HG03159 (cell line): ENCODE measurements at regions not wholly inside any gene's neighbourhood (a gene's known extent, or its start where the extent isn't known, plus 50 kb on each side); places are given as distances from the start of the nearest gene placed in this dataset.
"Not testable (repeated sequence)": the region's sequence is repeated elsewhere in the genome, so short reads cannot be mapped to it uniquely, and the experiment has no call there.

ENCODE experiments used
- ATAC-seq: cut with Tn5 transposase; IDR thresholded peaks from one replicate; pipeline ENCODE4 v1.9.1; 2021; ENCODE audit warnings: mild to moderate bottlenecking, moderate library complexity; ENCODE audit not compliant: unreplicated experiment

GRCh38 chr2:106339609-106340008 lies 128.6 kb downstream of the RGPD3 start:
- ATAC-seq, result no peak

- ATAC-seq, result no peak
Measured at GRCh38 chr2:106339132-106339531, 129.1 kb downstream of the RGPD3 start.

GRCh38 chr2:106338043-106338442 lies 130.2 kb downstream of the RGPD3 start:
- ATAC-seq, result no peak

- ATAC-seq, result no peak
Measured at GRCh38 chr2:106336737-106337136, 131.5 kb downstream of the RGPD3 start.

GRCh38 chr2:106336108-106336507 lies 132.1 kb downstream of the RGPD3 start:
- ATAC-seq, result no peak

GRCh38 chr2:106334802-106335201 lies 133.4 kb downstream of the RGPD3 start:
- ATAC-seq, result no peak

- ATAC-seq, result not testable (repeated sequence)
Measured at GRCh38 chr2:106333253-106333873, 134.8 kb downstream of the RGPD3 start.

- ATAC-seq, result no peak
Measured at GRCh38 chr2:106332054-106332453, 136.2 kb downstream of the RGPD3 start.

GRCh38 chr2:106330384-106331261 lies 136.5 kb upstream of the UXS1 start:
- ATAC-seq, result not testable (repeated sequence)

- no peak for ATAC-seq
Measured at GRCh38 chr2:106323337-106324013, 129.4 kb upstream of the UXS1 start.

- no peak for ATAC-seq
Measured at GRCh38 chr2:106322281-106322680, 128.2 kb upstream of the UXS1 start.

GRCh38 chr2:106320439-106320838 lies 126.3 kb upstream of the UXS1 start:
- ATAC-seq, result not testable (repeated sequence)

GRCh38 chr2:106316915-106317314 lies 122.8 kb upstream of the UXS1 start:
- no peak for ATAC-seq

- ATAC-seq, result no peak
Measured at GRCh38 chr2:106314444-106314843, 120.3 kb upstream of the UXS1 start.

GRCh38 chr2:106311041-106311370 lies 116.9 kb upstream of the UXS1 start:
- no peak for ATAC-seq

- ATAC-seq, result peak; percentile 82
Measured at GRCh38 chr2:106307860-106308259, 113.8 kb upstream of the UXS1 start.

GRCh38 chr2:106306387-106306786 lies 112.3 kb upstream of the UXS1 start:
- no peak for ATAC-seq

- no peak for ATAC-seq
Measured at GRCh38 chr2:106304612-106305184, 110.6 kb upstream of the UXS1 start.

- ATAC-seq, result no peak
Measured at GRCh38 chr2:106299696-106300095, 105.6 kb upstream of the UXS1 start.

- ATAC-seq, result no peak
Measured at GRCh38 chr2:106296182-106296815, 102.2 kb upstream of the UXS1 start.

GRCh38 chr2:106294182-106294581 lies 100.1 kb upstream of the UXS1 start:
- ATAC-seq, result no peak
